ENCODE measurements at regions not wholly inside any gene's neighbourhood (a gene's known extent, or its start where the extent isn't known, plus 50 kb on each side); places are given as distances from the start of the nearest gene placed in this dataset.

DNA sequence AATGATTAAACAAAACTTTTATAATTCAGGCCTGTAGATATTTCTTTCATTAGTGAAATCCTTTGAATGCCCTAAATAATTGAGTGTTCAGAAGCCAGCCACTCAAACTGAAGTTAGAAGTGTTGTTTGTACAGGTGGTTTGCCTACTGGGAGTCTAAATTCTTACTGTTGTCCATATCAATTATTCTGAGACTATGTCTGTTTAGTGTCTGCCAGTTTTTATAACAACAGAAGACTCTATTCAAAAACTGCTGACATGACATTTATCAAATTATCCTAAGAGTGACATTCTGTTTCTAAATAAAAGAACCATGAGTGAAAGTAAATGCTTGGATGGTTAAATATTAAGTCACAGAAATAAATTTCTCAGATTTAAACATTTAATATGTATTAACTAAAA, 375.1 kb downstream of the FAT4 start:
- Histone ChIP-seq H3K27ac (ENCODE audit: low read depth in 2 of 2, low read length in 2 of 2) (no peak overlapping the region), H3K36me3 (ENCODE audit: control insufficient read depth in 2 of 3, insufficient read depth in 3 of 3, low read length in 3 of 3) (no peaks in the 10 kb centered on the region), H3K9me3 (ENCODE audit: control insufficient read depth in 2 of 3, insufficient read depth in 1 of 3, low read length in 3 of 3) (no peaks in the 10 kb centered on the region), H3K4me3 (ENCODE audit: low read length in 3 of 3) (no peak overlapping the region), H3K9ac (ENCODE audit: low read length in 3 of 3) (no peak overlapping the region), H3K27me3 (ENCODE audit: control insufficient read depth, insufficient read depth, low read length) (no peaks in the 10 kb centered on the region), H3K4me1 (ENCODE audit: control insufficient read depth in 2 of 3, insufficient read depth in 2 of 3, low read depth in 1 of 3, low read length in 3 of 3) (no peaks in the 10 kb centered on the region)
- FAIRE-seq (no peak), DNase-seq (no peak)
- TF ChIP-seq, protein P1, sequence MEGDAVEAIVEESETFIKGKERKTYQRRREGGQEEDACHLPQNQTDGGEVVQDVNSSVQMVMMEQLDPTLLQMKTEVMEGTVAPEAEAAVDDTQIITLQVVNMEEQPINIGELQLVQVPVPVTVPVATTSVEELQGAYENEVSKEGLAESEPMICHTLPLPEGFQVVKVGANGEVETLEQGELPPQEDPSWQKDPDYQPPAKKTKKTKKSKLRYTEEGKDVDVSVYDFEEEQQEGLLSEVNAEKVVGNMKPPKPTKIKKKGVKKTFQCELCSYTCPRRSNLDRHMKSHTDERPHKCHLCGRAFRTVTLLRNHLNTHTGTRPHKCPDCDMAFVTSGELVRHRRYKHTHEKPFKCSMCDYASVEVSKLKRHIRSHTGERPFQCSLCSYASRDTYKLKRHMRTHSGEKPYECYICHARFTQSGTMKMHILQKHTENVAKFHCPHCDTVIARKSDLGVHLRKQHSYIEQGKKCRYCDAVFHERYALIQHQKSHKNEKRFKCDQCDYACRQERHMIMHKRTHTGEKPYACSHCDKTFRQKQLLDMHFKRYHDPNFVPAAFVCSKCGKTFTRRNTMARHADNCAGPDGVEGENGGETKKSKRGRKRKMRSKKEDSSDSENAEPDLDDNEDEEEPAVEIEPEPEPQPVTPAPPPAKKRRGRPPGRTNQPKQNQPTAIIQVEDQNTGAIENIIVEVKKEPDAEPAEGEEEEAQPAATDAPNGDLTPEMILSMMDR (IDR thresholded peaks at IDR 0.05; ENCODE audit: borderline replicate concordance, extremely low read depth, insufficient read depth): no peak
- intact Hi-C loops (cut with DNase I): no loop called here

DNA sequence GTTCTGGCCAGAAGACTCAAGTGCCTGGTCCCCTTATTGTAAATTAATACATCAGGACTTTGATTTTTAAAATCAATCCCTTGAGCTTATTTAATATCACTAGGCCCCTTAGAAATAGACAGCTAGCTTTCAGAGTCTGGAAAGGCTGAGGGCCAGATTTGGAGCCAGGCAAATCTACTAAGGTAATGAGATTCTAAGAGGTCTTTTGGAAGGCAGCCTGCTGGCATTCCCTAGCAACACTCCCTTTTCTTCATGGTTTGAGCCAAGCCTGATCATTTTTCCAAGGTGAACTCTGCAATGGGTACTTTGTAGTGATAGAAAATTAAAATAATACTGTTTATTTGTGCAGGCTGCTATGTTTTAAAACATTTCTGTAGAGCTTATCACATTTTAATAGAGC, 378.5 kb downstream of the FAT4 start:
- no peaks in the 10 kb centered on the region for H3K36me3 ChIP-seq (ENCODE audit: control insufficient read depth in 2 of 3, insufficient read depth in 3 of 3, low read length in 3 of 3)
- no peak overlapping the region for H3K9ac ChIP-seq (ENCODE audit: low read length in 3 of 3)
- no peak overlapping the region for H3K27ac ChIP-seq (ENCODE audit: low read depth in 2 of 2, low read length in 2 of 2)
- no peak overlapping the region for H3K4me3 ChIP-seq (ENCODE audit: low read length in 3 of 3)
- no peaks in the 10 kb centered on the region for H3K4me1 ChIP-seq (ENCODE audit: control insufficient read depth in 2 of 3, insufficient read depth in 2 of 3, low read depth in 1 of 3, low read length in 3 of 3)
- FAIRE-seq (no peak), DNase-seq (no peak)
- TF ChIP-seq, protein P1 (IDR thresholded peaks at IDR 0.05; ENCODE audit: borderline replicate concordance, extremely low read depth, insufficient read depth): no peak
- H3K9me3 ChIP-seq (ENCODE audit: control insufficient read depth in 2 of 3, insufficient read depth in 1 of 3, low read length in 3 of 3): no peaks in the 10 kb centered on the region
- intact Hi-C loops (cut with DNase I): no loop called here
- no peaks in the 10 kb centered on the region for H3K27me3 ChIP-seq (ENCODE audit: control insufficient read depth, insufficient read depth, low read length)

DNA sequence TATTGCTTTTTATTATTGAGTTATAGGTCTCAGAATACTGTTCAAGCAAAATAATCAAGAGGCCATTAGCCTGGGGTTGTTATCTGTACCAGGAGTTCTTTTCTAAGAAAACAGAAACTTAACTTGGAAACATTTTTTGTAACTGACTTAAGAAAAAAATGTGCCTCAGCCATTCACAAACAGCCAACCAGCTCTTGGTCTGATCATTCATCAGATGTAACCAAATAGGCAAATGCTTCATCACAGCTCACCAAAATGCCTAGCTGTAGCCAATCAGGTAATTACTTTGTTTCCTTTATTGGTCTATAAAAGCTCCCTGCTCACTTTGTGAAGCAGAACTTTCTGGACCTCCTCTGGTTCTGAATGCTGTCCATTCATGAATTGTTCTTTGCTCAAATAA, 387.7 kb downstream of the FAT4 start:
- H3K4me1 ChIP-seq (ENCODE audit: control insufficient read depth in 2 of 3, insufficient read depth in 2 of 3, low read depth in 1 of 3, low read length in 3 of 3): no peaks in the 10 kb centered on the region
- DNase-seq (no peak), FAIRE-seq (no peak)
- H3K4me3 ChIP-seq (ENCODE audit: low read length in 3 of 3): no peak overlapping the region
- TF ChIP-seq, protein P1 (IDR thresholded peaks at IDR 0.05; ENCODE audit: borderline replicate concordance, extremely low read depth, insufficient read depth): no peak
- no peaks in the 10 kb centered on the region for H3K27me3 ChIP-seq (ENCODE audit: control insufficient read depth, insufficient read depth, low read length)
- no peaks in the 10 kb centered on the region for H3K36me3 ChIP-seq (ENCODE audit: control insufficient read depth in 2 of 3, insufficient read depth in 3 of 3, low read length in 3 of 3)
- no peaks in the 10 kb centered on the region for H3K9me3 ChIP-seq (ENCODE audit: control insufficient read depth in 2 of 3, insufficient read depth in 1 of 3, low read length in 3 of 3)
- no peak overlapping the region for H3K9ac ChIP-seq (ENCODE audit: low read length in 3 of 3)
- intact Hi-C loops (cut with DNase I): no loop called here
- no peak overlapping the region for H3K27ac ChIP-seq (ENCODE audit: low read depth in 2 of 2, low read length in 2 of 2)

DNA sequence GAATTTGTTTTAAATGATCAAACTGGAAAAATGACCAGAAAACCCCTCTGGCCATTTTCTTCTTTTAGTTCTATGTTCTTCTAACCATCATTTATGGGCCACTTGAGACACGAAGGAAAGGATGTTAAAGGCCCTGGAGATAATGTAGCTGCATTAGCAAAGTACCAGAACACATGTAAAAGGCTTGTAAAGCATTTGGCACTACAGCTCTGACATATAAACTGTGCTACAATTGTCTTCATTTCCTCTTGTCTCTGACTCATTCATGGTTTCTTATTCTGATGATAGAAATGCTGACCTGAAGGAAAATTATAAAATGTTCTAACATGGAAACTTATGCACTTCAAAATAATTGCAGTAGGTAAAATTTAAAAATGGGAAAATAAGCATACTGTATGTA, 388.7 kb downstream of the FAT4 start:
- Histone ChIP-seq H3K36me3 (ENCODE audit: control insufficient read depth in 2 of 3, insufficient read depth in 3 of 3, low read length in 3 of 3) (no peaks in the 10 kb centered on the region), H3K4me3 (ENCODE audit: low read length in 3 of 3) (no peak overlapping the region), H3K9ac (ENCODE audit: low read length in 3 of 3) (no peak overlapping the region), H3K27ac (ENCODE audit: low read depth in 2 of 2, low read length in 2 of 2) (no peak overlapping the region), H3K4me1 (ENCODE audit: control insufficient read depth in 2 of 3, insufficient read depth in 2 of 3, low read depth in 1 of 3, low read length in 3 of 3) (no peaks in the 10 kb centered on the region), H3K9me3 (ENCODE audit: control insufficient read depth in 2 of 3, insufficient read depth in 1 of 3, low read length in 3 of 3) (no peaks in the 10 kb centered on the region), H3K27me3 (ENCODE audit: control insufficient read depth, insufficient read depth, low read length) (no peaks in the 10 kb centered on the region)
- no peak for FAIRE-seq
- intact Hi-C loops (cut with DNase I): no loop called here
- TF ChIP-seq, protein P1 (IDR thresholded peaks at IDR 0.05; ENCODE audit: borderline replicate concordance, extremely low read depth, insufficient read depth): no peak
- no peak for DNase-seq

Data from kidney (tissue), 13 donors.